ENCODE measurements at regions not wholly inside any gene's neighbourhood (a gene's known extent, or its start where the extent isn't known, plus 50 kb on each side); places are given as distances from the start of the nearest gene placed in this dataset.

DNA sequence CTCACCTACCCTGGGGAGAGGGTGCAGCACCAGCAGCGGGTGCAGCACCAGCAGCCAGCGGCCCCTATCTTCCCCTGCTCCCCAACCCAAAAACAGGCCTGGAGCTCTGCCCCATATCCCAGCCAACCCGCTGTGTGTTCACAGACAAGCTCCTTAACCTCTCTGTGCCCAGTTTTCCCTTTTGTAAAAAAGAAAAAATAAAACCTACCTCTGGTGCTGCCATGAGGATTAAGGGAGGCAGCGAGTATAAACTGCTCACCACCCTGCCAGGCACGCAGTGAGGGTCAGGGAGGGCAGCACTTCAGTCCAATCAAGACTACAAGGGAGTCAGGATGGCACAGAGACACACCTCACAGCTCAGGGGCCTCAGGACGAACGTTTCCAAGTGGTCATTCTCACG is 163.3 kb downstream of the NUP210 start:
- ATAC-seq (ENCODE audit: low read depth) (no peak), DNase-seq (ENCODE audit: low spot score in 2 of 2) (no peak)
- Mint-ChIP-seq H3K36me3 (no peaks in the 10 kb centered on the region), H3K4me1 (no peaks in the 10 kb centered on the region), H3K9me3 (no peaks in the 10 kb centered on the region), H3K27ac (no peak overlapping the region), H3K27me3 (peaks cover 22% of the 10 kb centered on the region), H3K4me3 (no peak overlapping the region)

DNA sequence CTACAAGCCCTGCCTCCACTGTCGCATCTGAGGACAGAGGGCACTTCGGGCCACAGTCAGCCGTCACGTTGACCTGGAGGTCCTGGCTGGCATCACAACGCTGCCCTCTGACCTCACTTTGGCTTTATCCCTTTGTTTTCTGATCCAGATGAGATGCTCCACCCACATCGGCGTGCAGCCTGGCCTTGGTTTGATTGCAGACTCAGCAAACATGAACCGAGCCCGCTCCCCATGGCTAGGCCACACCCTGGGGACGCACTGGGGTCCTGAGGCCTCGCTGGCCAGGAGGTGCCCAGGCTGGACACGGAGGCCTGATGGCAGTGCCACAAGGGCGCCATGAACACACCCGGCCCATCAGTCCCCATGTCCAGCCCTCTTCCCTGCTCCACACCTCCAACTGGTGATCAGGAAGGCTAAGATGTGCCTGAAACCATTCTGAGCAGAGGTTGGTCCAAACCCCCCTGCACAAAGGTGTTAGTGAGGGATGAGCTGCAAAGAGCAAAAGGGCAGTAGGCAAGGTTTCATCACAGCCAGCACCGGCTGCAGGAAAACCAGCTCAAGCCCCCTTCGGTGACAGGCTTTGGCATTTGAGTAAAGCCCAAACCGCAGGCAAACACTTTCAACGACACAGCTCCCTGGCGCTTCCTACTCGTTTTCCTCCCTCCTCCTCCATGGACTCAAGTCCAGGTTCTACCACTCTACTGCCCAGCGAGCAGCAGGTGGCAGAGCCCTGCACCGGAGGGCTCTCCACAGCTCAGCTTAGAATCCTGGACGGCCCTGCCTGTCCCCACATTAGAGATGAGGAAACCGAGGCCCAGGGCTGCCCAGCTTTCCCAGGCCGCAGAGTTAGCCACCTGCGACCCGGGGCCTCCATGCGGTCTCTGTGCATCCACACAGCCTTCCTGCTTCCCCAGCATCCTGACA is 165.8 kb downstream of the NUP210 start:
- H3K4me3 Mint-ChIP-seq, result no peak overlapping the region
- H3K4me1 Mint-ChIP-seq, result no peaks in the 10 kb centered on the region
- ATAC-seq (ENCODE audit: low read depth) (no peak), DNase-seq (ENCODE audit: low spot score in 2 of 2) (no peak)
- peaks cover 20% of the 10 kb centered on the region for H3K27me3 Mint-ChIP-seq
- H3K9me3 Mint-ChIP-seq, result no peaks in the 10 kb centered on the region
- peaks cover 2% of the 10 kb centered on the region for H3K36me3 Mint-ChIP-seq
- no peak overlapping the region for H3K27ac Mint-ChIP-seq

DNA sequence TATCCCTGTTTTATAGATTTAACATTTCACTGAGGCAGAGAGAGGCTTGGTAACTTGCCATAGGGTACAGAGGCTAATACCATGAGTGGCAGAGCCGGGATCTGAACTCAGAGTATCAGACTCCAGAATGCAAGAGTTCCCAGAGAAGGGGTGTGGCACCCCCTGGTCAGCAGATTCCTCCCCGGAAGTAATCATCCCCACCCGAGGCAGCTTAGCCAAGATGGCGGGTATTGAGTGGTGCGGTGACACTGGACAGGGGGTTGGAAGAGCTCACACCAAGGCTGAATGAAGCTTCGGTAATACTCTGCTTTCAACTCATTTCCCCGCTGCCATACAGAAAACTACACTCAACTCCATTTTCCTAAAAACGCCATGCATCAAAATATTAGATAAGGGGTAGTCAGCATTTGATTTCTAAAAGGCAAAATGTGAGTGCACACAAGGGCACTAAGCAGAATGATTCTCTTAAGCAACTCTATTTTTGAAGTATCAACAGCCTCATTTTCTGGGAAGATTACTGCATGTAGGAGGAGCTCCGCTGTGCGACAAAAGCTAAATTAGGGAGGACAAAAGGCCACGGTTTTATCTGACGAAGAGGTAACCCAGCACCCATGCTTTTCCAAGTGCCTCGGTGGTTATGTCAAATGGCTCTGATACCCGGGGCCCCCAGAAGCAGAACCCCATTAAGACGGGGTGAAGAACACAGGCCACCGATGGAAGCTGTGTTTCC is 166.7 kb downstream of the NUP210 start:
- H3K27me3 Mint-ChIP-seq, result peaks cover 20% of the 10 kb centered on the region
- ATAC-seq (ENCODE audit: low read depth), result no peak
- no peak overlapping the region for H3K4me3 Mint-ChIP-seq
- H3K36me3 Mint-ChIP-seq, result peaks cover 2% of the 10 kb centered on the region
- DNase-seq (ENCODE audit: low spot score in 2 of 2), result no peak
- H3K4me1 Mint-ChIP-seq, result no peaks in the 10 kb centered on the region
- no peak overlapping the region for H3K27ac Mint-ChIP-seq
- no peaks in the 10 kb centered on the region for H3K9me3 Mint-ChIP-seq

DNA sequence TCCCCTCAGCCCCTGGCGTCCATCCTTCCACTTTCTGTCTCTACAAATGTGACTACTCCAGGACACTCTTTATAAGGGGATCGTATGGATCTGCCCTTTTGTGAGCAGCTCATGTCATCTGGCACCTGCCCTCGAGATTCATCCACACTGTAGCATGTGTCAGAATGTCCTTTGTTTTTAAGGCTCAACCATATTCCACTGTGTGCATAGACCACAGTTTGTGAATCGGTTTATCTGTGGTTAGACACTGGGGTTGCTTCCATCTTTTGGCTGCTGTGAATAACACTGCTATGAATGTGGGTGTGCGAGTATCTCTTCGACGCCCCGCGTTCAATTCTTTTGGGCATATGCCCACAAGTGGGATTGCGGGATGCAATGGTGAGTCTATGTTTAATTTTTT is 167.9 kb downstream of the NUP210 start:
- H3K27me3 Mint-ChIP-seq, result peaks cover 16% of the 10 kb centered on the region

DNA sequence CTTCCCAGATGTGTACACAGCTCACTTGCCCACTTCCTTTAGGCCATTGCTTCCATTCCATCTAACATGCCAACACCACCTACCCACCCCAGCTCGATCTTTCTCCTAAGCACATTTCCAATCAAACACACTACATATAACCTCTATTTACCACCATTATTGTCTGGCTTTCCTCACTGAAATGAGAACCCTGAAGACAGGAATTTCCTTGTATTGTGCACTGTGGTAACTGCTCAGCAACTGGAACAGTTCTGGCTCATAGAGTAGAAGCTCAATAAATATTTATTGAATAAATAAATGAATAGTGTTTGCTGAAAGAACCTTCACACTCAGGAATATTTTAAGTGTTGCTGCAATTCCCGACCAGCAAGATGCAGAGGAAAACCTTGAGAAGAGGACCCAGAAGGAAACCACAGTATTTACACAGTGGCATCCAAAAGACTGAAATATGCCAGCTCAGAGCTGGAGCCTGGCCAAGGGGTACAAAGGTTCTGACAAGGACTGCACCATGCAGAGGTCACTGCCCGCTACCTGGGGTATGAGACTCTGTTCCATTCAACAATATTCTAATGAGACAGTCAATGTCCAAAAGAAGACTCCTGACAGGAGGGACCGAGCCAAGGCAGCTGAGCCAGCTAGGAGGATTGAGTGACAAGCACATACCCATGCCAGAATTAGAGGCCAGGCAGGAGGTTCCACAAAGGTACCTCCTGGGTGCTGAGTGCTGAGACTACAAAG is 168.8 kb downstream of the NUP210 start:
- Mint-ChIP-seq H3K27ac (no peak overlapping the region), H3K36me3 (peaks cover 2% of the 10 kb centered on the region), H3K4me3 (no peak overlapping the region), H3K4me1 (no peaks in the 10 kb centered on the region), H3K9me3 (no peaks in the 10 kb centered on the region), H3K27me3 (peaks cover 11% of the 10 kb centered on the region)
- DNase-seq (ENCODE audit: low spot score in 2 of 2) (no peak), ATAC-seq (ENCODE audit: low read depth) (no peak)

More for the DNA sequence above, 167.9 kb downstream of the NUP210 start:
- H3K27ac Mint-ChIP-seq, result no peak overlapping the region
- no peaks in the 10 kb centered on the region for H3K9me3 Mint-ChIP-seq
- DNase-seq (ENCODE audit: low spot score in 2 of 2) (no peak), ATAC-seq (ENCODE audit: low read depth) (no peak)
- peaks cover 2% of the 10 kb centered on the region for H3K36me3 Mint-ChIP-seq
- no peaks in the 10 kb centered on the region for H3K4me1 Mint-ChIP-seq
- no peak overlapping the region for H3K4me3 Mint-ChIP-seq

DNA sequence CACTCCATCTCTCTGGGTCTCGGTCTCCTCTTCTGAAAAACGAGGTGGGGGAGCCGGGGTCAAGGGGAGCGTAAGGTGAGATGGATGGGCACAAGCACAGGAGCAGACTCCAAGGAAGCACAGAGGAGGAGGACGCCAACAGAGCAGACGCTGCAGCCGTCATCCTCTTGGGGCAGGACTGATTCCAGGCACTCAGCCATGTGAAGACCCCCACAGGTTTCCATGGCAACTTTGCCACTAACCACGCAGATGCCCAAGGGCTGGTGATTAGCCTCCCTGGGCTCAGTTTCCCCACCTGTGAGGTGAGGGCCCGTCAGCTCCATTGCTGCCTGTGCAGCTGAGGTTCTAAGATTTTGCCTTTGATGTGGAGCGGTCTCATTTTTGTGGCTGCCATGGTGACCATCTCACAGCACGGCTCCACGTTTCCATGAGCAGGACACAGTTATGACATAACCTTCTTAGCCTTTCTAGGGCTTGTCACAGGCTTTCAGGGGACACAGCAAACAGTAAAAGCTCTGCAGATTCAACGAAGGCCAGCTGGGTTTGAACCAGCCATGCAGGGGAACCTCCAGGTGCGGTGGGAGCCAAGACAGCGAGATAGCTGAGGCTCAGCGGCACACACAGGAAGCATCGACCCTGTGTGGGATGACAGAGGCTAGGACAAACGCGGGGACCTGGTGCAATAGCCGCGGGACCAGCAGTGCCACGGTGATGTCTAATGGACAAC is 170.3 kb downstream of the NUP210 start:
- H3K27me3 Mint-ChIP-seq, result peaks cover 7% of the 10 kb centered on the region
- no peaks in the 10 kb centered on the region for H3K4me1 Mint-ChIP-seq
- no peaks in the 10 kb centered on the region for H3K9me3 Mint-ChIP-seq
- DNase-seq (ENCODE audit: low spot score in 2 of 2) (no peak), ATAC-seq (ENCODE audit: low read depth) (no peak)
- no peak overlapping the region for H3K4me3 Mint-ChIP-seq
- H3K27ac Mint-ChIP-seq, result no peak overlapping the region
- peaks cover 2% of the 10 kb centered on the region for H3K36me3 Mint-ChIP-seq

DNA sequence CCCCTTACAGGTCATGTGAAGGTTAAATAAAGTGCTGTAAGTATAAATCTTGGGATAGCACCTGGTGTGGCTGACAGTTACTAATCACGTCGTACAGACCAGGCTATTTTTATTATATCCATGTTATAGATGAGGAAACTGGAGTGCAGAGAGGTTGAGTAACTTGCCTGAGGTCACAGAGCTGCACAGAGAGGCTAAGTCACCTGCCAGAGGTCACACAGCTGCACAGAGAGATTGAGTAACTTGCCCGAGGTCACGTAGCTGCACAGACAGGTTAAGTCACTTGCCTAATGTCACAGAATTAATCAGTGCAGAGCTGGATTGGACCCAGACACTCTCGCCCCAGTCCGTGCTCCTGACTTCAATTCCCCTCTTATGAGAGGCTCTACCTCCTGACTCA is 171.5 kb downstream of the NUP210 start:
- H3K4me1 Mint-ChIP-seq, result no peaks in the 10 kb centered on the region
- no peaks in the 10 kb centered on the region for H3K9me3 Mint-ChIP-seq
- H3K27me3 Mint-ChIP-seq, result peaks cover 6% of the 10 kb centered on the region
- ATAC-seq (ENCODE audit: low read depth), result no peak
- H3K4me3 Mint-ChIP-seq, result no peak overlapping the region
- DNase-seq (ENCODE audit: low spot score in 2 of 2), result no peak
- H3K36me3 Mint-ChIP-seq, result peaks cover 2% of the 10 kb centered on the region
- no peak overlapping the region for H3K27ac Mint-ChIP-seq

DNA sequence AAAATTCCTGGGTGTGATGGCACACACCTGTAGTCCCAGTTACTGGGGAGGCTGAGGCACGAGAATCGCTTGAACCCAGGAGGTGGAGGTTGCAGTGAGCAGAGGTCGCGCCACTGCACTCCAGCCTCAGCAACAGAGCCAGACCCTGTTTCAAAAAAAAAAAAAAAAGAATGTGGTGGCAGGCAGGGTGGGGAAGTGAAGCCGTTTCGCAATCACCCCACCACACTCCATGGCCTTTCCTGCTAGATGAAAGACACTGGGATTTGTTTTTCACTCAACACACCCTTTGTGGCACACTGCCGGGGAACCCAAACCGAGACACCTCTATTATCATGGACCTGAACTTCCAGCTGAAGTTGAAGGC is 172.4 kb upstream of the IQSEC1 start:
- no peaks in the 10 kb centered on the region for H3K27me3 Mint-ChIP-seq
- H3K4me1 Mint-ChIP-seq, result no peaks in the 10 kb centered on the region
- ATAC-seq (ENCODE audit: low read depth), result no peak
- no peak overlapping the region for H3K27ac Mint-ChIP-seq
- no peak for DNase-seq (ENCODE audit: low spot score in 2 of 2)
- no peaks in the 10 kb centered on the region for H3K9me3 Mint-ChIP-seq
- H3K36me3 Mint-ChIP-seq, result no peaks in the 10 kb centered on the region
- H3K4me3 Mint-ChIP-seq, result no peak overlapping the region

DNA sequence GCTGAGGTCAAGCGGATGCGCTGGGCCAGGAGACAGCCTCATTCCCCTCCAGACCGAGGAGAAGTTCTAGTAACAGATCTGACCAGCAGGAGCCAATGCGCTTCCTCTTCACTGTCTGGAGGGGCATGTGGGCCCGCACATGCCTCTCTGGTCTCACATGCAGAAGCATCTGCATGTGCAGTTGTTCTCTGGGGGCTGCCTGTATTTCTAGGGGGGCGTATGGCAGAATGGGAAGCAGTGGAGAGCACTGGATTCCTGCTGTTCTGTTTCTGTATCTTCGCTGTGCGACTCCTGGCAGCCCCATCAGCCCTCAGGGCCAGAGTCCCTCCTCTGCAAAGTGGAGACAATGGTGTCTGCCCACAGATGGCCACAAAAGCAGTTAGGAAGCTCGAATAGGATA is 170.4 kb upstream of the IQSEC1 start:
- Mint-ChIP-seq H3K27me3 (no peaks in the 10 kb centered on the region), H3K4me1 (no peaks in the 10 kb centered on the region), H3K4me3 (no peak overlapping the region), H3K36me3 (no peaks in the 10 kb centered on the region), H3K9me3 (no peaks in the 10 kb centered on the region), H3K27ac (no peak overlapping the region)
- ATAC-seq (ENCODE audit: low read depth) (no peak), DNase-seq (ENCODE audit: low spot score in 2 of 2) (no peak)

DNA sequence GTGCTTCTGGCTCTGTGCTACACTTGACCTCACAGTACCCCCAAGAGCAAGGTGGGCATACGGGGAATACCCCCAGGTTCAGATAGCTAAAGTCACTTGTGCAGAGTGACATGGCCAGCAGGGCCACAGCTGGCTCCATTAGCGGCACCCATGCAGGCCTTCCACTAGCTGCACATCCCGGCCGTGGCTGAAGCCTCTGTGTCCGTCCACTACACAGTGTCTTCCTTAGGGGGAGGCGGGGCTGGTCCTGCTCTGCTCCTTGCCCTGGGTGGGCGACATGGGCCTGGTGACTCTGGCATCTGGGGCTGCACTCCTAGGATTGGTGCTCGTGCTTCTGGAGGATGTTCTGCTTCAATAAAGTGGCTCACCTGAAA is 169.1 kb upstream of the IQSEC1 start:
- peaks cover 3% of the 10 kb centered on the region for H3K4me1 Mint-ChIP-seq
- no peak for ATAC-seq (ENCODE audit: low read depth)
- no peaks in the 10 kb centered on the region for H3K36me3 Mint-ChIP-seq
- H3K27ac Mint-ChIP-seq, result no peak overlapping the region
- H3K9me3 Mint-ChIP-seq, result no peaks in the 10 kb centered on the region
- H3K4me3 Mint-ChIP-seq, result no peak overlapping the region
- no peak for DNase-seq (ENCODE audit: low spot score in 2 of 2)
- no peaks in the 10 kb centered on the region for H3K27me3 Mint-ChIP-seq

DNA sequence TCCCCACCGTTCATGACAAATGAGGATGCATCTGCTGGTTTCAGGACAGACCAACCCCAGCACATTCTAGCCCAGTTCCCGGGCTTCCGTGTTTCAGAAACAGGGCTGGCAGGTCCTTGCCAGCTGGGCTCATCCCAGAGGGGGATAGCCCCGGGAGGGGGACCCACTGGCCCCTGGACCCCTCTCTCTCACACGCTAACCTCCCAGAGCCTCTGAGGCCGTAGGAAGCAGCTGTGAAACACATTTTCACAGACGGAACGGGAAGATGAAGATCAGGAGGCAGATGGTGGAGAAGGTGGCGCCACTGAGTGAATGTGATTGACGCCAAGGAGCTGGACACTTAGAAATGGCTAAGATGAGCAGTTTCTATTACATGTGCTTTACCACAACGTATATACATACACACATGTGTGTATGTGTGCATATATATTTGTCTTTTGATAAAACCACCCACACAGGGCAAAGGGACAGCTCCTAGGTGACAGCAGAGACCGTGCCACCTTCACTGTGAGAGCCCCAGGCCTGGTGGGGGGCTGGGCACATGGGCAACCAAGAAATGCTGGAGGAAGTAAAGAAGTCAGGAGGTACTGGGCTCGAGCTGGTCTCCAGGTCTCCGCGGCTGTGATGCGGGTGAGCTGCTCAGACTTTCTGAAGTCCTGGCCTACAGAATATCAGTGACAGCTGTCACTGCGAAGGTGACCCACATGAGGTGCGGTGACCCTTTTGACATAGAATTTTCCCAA is 168.6 kb upstream of the IQSEC1 start:
- Mint-ChIP-seq H3K36me3 (no peaks in the 10 kb centered on the region), H3K4me1 (peaks cover 3% of the 10 kb centered on the region), H3K27ac (no peak overlapping the region), H3K9me3 (no peaks in the 10 kb centered on the region), H3K4me3 (no peak overlapping the region), H3K27me3 (no peaks in the 10 kb centered on the region)
- DNase-seq (ENCODE audit: low spot score in 2 of 2) (no peak), ATAC-seq (ENCODE audit: low read depth) (no peak)

DNA sequence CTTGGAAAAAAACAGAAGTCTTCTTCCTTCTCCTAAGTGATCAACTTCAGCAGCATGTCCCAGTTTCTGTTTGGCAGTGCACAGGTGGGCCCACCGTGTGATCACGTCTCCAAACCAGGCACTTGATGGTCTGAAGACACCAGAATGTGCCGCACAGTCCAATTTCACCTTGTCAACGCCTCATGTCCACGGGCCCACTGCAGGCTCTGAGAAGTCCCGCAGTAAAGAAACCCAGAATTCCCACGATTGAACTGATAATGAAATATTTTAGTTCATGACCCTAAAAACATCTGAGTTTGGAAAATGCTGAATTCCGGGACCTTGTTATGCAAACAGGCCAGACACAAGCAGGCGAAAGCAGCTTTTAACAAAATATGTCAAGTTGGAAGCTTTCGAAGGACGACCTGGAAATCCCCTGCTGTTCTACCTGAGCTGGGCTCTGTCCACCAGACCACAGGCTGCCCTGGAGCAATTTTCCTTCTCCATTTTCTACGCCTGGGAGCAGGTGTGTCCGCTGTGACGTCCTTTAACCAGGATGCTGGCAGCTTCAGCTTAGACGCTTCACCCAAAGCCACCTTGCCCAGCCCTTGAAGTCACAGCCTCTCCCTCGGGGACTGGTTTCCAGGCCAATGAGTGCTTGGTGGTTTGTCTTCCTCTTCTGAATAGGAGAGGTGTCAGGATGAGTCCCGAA is 167.8 kb upstream of the IQSEC1 start:
- DNase-seq (ENCODE audit: low spot score in 2 of 2), result no peak
- H3K4me1 Mint-ChIP-seq, result peaks cover 3% of the 10 kb centered on the region
- no peak overlapping the region for H3K27ac Mint-ChIP-seq
- H3K9me3 Mint-ChIP-seq, result no peaks in the 10 kb centered on the region
- H3K36me3 Mint-ChIP-seq, result no peaks in the 10 kb centered on the region
- no peak overlapping the region for H3K4me3 Mint-ChIP-seq
- H3K27me3 Mint-ChIP-seq, result no peaks in the 10 kb centered on the region
- ATAC-seq (ENCODE audit: low read depth), result no peak

DNA sequence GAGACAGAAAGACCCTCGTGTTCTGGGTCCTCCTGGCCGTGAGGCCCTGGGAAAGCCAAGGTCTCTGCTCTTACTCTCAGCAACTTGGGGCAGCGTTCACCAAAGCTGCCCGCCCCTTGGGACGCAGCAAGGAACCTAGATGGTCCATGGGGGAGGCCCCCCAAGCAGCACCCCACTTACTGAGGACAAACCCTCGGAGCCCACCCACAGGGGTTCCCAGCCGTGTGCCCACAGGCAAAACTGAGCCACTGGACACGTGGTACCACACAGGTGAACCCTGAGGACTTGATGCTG is 166.2 kb upstream of the IQSEC1 start:
- H3K4me3 Mint-ChIP-seq, result no peak overlapping the region
- no peaks in the 10 kb centered on the region for H3K27me3 Mint-ChIP-seq
- H3K4me1 Mint-ChIP-seq, result peaks cover 16% of the 10 kb centered on the region
- H3K27ac Mint-ChIP-seq, result no peak overlapping the region
- H3K36me3 Mint-ChIP-seq, result no peaks in the 10 kb centered on the region
- no peak for ATAC-seq (ENCODE audit: low read depth)
- no peak for DNase-seq (ENCODE audit: low spot score in 2 of 2)
- no peaks in the 10 kb centered on the region for H3K9me3 Mint-ChIP-seq

All from memory B cell (primary cell).